Right cardiac atrium (tissue), 5 donors: ENCODE measurements at regions not wholly inside any gene's neighbourhood (a gene's known extent, or its start where the extent isn't known, plus 50 kb on each side); places are given as distances from the start of the nearest gene placed in this dataset.

ENCODE experiments used
- ATAC-seq, 2 donors: fragments of 200-7000 bp; cut with Tn5 transposase; one replicate each; pipeline versions ENCODE4 v1.8.0 to v1.9.1; 2020; ENCODE audit warnings: moderate library complexity in 2 of 2, mild to moderate bottlenecking in 1 of 2
- DNase-seq, 3 donors: peaks; one replicate each; pipeline ENCODE4 v3.0.0-alpha.2; 2020
- H3K27ac ChIP-seq: one replicate; pipeline ENCODE4 v1.5.1; 2013; ENCODE audit warnings: mild to moderate bottlenecking, low read length, control low read depth, moderate library complexity
- H3K27me3 ChIP-seq: one replicate; pipeline ENCODE4 v1.6.1; 2013; ENCODE audit not compliant: control insufficient read depth, insufficient read depth
- H3K4me1 ChIP-seq: one replicate; pipeline ENCODE4 v1.6.1; 2013; ENCODE audit warnings: low read length; ENCODE audit not compliant: control insufficient read depth, insufficient read depth
- H3K4me3 ChIP-seq: one replicate; pipeline ENCODE4 v1.5.1; 2013; ENCODE audit warnings: low read length, control low read depth
- H3K9me3 ChIP-seq: one replicate; pipeline ENCODE4 v1.6.1; 2013; ENCODE audit warnings: low read length; ENCODE audit not compliant: control insufficient read depth
- WGBS: extraction: QIAGEN DNeasy Blood & Tissue Kit; methylation state at CpG from one replicate; pipeline ENCODE4 v1.1.7; 2013; 5-methylcytosine and 5-hydroxymethylcytosine counted together
- intact Hi-C, 4 donors: fragments of 100-400 bp; cut with DNase I; formaldehyde crosslinking; loops; one replicate each; pipeline versions ENCODE4 v1.11.0 to v1.14.0; 2022 to 2023
- donor health status: healthy with polysubstance abuse.
- donor health status: DM: no; HTN: yes; CAD: no.
- donor health status: DM: no; HTN: no; CAD: no.
- donor health status: DM: no; HTN: yes; CAD: no; lungs with severe emphysema.
- donor health status: DM: yes; HTN: yes; CAD: no.

DNA sequence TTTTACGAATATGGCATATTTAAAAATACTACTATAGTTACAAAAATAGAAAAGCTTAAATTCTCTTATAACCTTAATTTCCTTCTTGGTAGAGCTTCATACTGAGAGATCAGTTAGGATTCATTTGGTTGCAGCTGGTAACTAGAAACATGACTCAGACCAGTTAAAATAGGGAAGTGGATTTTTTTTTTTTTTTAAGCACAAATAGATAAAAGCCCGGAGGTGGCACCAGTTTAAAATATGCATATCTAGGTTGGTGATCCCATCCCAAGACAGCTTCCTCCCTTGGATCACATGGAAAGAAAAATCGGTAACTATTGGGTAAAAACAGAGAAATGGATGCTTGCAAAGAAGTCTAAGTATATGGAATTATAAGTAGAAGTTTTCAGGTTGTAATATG lies 1634.3 kb downstream of the MAT2B start:
- Histone ChIP-seq H3K4me1 (no peaks in the 10 kb centered on the region), H3K27me3 (no peaks in the 10 kb centered on the region), H3K9me3 (no peaks in the 10 kb centered on the region), H3K4me3 (no peak overlapping the region), H3K27ac (no peak overlapping the region)
- intact Hi-C loops, result no loop called here
- ATAC-seq, result no peak
- no peak for DNase-seq
- 64% methylated on average over 3 of the region's 3 CpGs for WGBS

- Histone ChIP-seq H3K4me3 (no peak overlapping the region), H3K27ac (no peak overlapping the region), H3K9me3 (no peaks in the 10 kb centered on the region), H3K27me3 (no peaks in the 10 kb centered on the region), H3K4me1 (no peaks in the 10 kb centered on the region)
- ATAC-seq (no peak), DNase-seq (no peak)
- WGBS, result 23% methylated on average over 4 of the region's 4 CpGs
- intact Hi-C loops, result no loop called here
These were observed 1638.3 kb downstream of the MAT2B start for GRCh38 chr5:165143741-165144140.

DNA sequence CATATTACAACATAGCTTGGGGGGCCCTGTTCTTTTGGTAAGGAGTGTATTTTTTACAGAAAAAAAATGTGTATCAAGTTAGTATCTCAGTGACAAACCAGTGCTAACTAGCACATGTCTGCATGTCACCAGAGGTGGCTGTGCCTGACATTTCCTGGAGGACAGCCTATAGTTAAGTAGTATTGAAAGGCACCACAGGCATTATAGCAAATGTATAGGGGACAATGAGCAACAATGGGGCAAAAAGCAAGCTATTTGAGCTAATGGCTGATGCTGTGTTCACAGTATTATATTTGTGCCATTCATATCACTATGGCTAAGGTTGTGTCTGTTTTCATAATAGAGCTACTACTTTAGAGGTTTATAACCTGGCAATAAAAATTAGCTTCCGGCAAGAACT lies 1644.0 kb downstream of the MAT2B start:
- Histone ChIP-seq H3K27me3 (no peaks in the 10 kb centered on the region), H3K4me3 (no peak overlapping the region), H3K27ac (no peak overlapping the region), H3K9me3 (no peaks in the 10 kb centered on the region), H3K4me1 (no peaks in the 10 kb centered on the region)
- intact Hi-C loops, result no loop called here
- 96% methylated on average over 1 of the region's 1 CpG for WGBS
- ATAC-seq (no peak), DNase-seq (no peak)

DNA sequence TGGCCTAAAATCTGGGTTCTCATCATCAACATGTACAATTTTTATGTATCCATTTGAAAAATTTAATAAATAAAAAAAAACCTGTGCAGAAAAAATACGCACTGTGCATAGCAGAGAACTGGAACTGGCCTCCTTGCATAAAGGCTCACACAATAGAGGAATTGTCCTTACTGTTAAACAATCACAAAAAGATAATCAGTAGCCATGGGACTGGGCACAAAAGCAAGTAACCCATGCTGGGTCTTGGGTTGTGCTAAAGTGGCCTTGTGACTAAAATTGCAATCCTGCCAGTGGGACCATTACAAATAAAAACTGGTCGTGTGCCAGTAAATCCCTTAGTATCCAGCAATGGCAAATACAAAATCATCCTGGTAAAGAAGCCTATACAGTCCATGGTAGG lies 1646.6 kb downstream of the MAT2B start:
- H3K4me3 ChIP-seq, result no peak overlapping the region
- no peak overlapping the region for H3K27ac ChIP-seq
- no peaks in the 10 kb centered on the region for H3K27me3 ChIP-seq
- H3K4me1 ChIP-seq, result no peaks in the 10 kb centered on the region
- H3K9me3 ChIP-seq, result no peaks in the 10 kb centered on the region
- 73% methylated on average over 2 of the region's 2 CpGs for WGBS
- ATAC-seq (no peak), DNase-seq (no peak)
- intact Hi-C loops, result no loop called here

DNA sequence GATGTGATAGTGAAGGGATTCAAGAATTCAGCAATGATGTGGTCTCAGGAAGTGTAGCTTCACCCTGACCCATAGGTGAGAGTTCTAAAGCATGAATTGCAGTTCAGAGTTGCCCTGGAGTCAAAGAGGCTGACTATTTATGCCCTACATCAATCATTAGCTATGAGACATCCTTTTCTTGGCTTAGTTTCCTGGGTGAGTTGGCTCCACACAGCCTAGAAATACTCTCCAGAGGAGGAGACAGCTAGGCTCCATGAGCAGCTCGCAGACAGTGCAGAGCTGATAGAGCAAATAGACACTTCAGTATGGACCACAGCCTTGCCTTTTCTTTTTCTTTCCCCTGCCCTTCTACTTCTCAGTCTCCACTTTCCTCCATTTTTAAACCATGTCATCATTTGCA lies 1651.8 kb downstream of the MAT2B start:
- WGBS, result 34% methylated on average over 1 of the region's 1 CpG
- H3K9me3 ChIP-seq, result no peaks in the 10 kb centered on the region
- DNase-seq, result no peak
- H3K4me1 ChIP-seq, result no peaks in the 10 kb centered on the region
- H3K4me3 ChIP-seq, result no peak overlapping the region
- ATAC-seq, result no peak
- H3K27ac ChIP-seq, result no peak overlapping the region
- intact Hi-C loops, result no loop called here
- H3K27me3 ChIP-seq, result no peaks in the 10 kb centered on the region

GRCh38 chr5:165161204-165161603 lies 1655.8 kb downstream of the MAT2B start:
- Histone ChIP-seq H3K27ac (no peak overlapping the region), H3K4me3 (no peak overlapping the region), H3K4me1 (no peaks in the 10 kb centered on the region), H3K27me3 (no peaks in the 10 kb centered on the region), H3K9me3 (no peaks in the 10 kb centered on the region)
- WGBS, result 79% methylated on average over 6 of the region's 6 CpGs
- no peak for ATAC-seq
- intact Hi-C loops, result no loop called here
- DNase-seq, result no peak

GRCh38 chr5:165163861-165164260 lies 1658.4 kb downstream of the MAT2B start:
- no peak for ATAC-seq
- no peaks in the 10 kb centered on the region for H3K9me3 ChIP-seq
- H3K27ac ChIP-seq, result no peak overlapping the region
- H3K27me3 ChIP-seq, result no peaks in the 10 kb centered on the region
- DNase-seq, result no peak
- WGBS, result 55% methylated on average over 2 of the region's 2 CpGs
- H3K4me1 ChIP-seq, result no peaks in the 10 kb centered on the region
- intact Hi-C loops, result no loop called here
- H3K4me3 ChIP-seq, result no peak overlapping the region

- no peak overlapping the region for H3K4me3 ChIP-seq
- WGBS, result 76% methylated on average over 2 of the region's 2 CpGs
- no peaks in the 10 kb centered on the region for H3K4me1 ChIP-seq
- H3K9me3 ChIP-seq, result no peaks in the 10 kb centered on the region
- no peaks in the 10 kb centered on the region for H3K27me3 ChIP-seq
- no peak overlapping the region for H3K27ac ChIP-seq
- DNase-seq (no peak), ATAC-seq (no peak)
- intact Hi-C loops, result no loop called here
These were observed 1668.2 kb downstream of the MAT2B start for GRCh38 chr5:165173651-165174050.

GRCh38 chr5:165175041-165175440 lies 1669.6 kb downstream of the MAT2B start:
- H3K4me1 ChIP-seq, result no peaks in the 10 kb centered on the region
- 50% methylated on average over 2 of the region's 2 CpGs for WGBS
- DNase-seq (no peak), ATAC-seq (no peak)
- H3K4me3 ChIP-seq, result no peak overlapping the region
- no peaks in the 10 kb centered on the region for H3K9me3 ChIP-seq
- intact Hi-C loops, result no loop called here
- no peaks in the 10 kb centered on the region for H3K27me3 ChIP-seq
- H3K27ac ChIP-seq, result no peak overlapping the region

DNA sequence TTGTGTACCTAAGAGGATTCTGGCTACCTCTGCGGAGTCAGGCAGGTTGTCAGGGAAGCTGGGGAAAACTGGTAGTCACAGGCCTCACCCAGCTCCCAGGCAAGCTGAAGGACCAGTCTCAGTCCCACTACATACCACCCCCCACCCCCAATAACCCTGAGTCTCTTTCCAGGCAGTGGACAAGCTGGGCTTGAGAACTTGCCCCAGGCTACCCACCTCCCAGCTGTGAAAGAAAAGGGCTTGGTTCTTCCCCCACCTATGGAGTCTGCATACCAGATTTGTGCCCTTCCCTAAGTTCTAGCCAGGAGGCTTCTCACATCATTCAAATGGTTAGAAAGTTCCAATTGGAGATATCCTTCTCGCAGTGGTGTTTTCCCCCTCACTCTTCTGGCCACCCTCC lies 1678.8 kb downstream of the MAT2B start:
- Histone ChIP-seq H3K4me1 (no peaks in the 10 kb centered on the region), H3K27me3 (no peaks in the 10 kb centered on the region), H3K27ac (no peak overlapping the region), H3K4me3 (no peak overlapping the region), H3K9me3 (peaks cover 5% of the 10 kb centered on the region)
- DNase-seq (no peak), ATAC-seq (no peak)
- intact Hi-C loops, result no loop called here
- 90% methylated on average over 2 of the region's 2 CpGs for WGBS

DNA sequence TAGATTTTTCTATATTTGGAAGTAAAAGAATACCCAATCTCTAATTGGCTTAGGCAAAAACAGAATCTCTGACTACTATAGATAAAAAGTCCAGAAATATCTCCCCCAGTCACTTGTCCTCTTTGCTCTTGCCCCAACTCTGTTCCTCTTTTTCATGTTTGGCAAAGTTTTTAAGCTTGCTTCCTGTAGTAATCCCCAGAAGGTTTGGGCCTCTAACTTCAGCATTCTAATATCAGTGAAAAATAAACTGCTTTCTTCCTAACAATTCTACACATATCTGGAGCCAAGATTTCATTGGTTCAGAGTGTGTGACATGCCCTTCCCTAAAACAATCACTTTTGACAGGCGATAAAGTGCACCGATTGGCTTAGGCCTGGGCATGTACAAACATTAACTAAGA lies 1680.3 kb downstream of the MAT2B start:
- WGBS, result 79% methylated on average over 2 of the region's 2 CpGs
- Histone ChIP-seq H3K27ac (no peak overlapping the region), H3K4me1 (no peaks in the 10 kb centered on the region), H3K27me3 (no peaks in the 10 kb centered on the region), H3K9me3 (peaks cover 5% of the 10 kb centered on the region), H3K4me3 (no peak overlapping the region)
- ATAC-seq, result no peak
- intact Hi-C loops, result no loop called here
- no peak for DNase-seq

DNA sequence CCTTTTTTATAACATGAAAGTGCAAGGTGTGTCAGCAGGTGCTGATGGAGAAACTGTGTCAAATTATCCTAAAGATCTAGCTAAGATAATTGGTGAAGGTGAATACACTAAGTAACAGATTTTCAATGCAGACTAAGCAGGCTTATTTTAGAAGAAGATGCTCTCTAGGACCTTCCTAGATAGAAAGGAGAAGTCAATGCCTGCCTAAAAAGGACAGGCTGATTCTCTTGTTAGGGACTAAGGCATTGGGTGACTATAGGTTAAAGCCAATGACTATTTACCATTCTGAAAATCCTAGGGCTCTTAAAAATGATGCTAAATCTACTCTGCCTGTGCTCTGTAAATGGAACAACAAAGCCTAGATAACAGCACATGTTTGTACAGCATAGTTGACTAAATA lies 1682.4 kb downstream of the MAT2B start:
- no peak overlapping the region for H3K27ac ChIP-seq
- H3K9me3 ChIP-seq, result peaks cover 5% of the 10 kb centered on the region
- no peak overlapping the region for H3K4me3 ChIP-seq
- intact Hi-C loops, result no loop called here
- ATAC-seq (no peak), DNase-seq (no peak)
- H3K27me3 ChIP-seq, result no peaks in the 10 kb centered on the region
- H3K4me1 ChIP-seq, result no peaks in the 10 kb centered on the region
